Neural crest cell (in vitro differentiated cells): ENCODE measurements at regions not wholly inside any gene's neighbourhood (a gene's known extent, or its start where the extent isn't known, plus 50 kb on each side); places are given as distances from the start of the nearest gene placed in this dataset.

Source experiments
- DNase-seq: peaks from one replicate; pipeline ENCODE4 v3.0.0; 2021; ENCODE audit warnings: low read depth, mixed read lengths, low spot score
- H3K27ac Mint-ChIP-seq: one replicate; pipeline ENCODE4 v1.8.0; 2021; ENCODE audit warnings: mild to moderate bottlenecking, mixed read lengths; ENCODE audit not compliant: unreplicated experiment
- H3K27me3 Mint-ChIP-seq: 2 replicates; pipeline ENCODE4 v1.8.0; 2021; ENCODE audit warnings: low read depth, mild to moderate bottlenecking, mixed read lengths
- H3K36me3 Mint-ChIP-seq: 2 replicates; pipeline ENCODE4 v1.8.0; 2021; ENCODE audit warnings: low read depth, mild to moderate bottlenecking, mixed read lengths
- H3K4me1 Mint-ChIP-seq: 2 replicates; pipeline ENCODE4 v1.8.0; 2021; ENCODE audit warnings: mixed read lengths
- H3K4me3 Mint-ChIP-seq: one replicate; pipeline ENCODE4 v1.8.0; 2021; ENCODE audit warnings: mild to moderate bottlenecking, mixed read lengths
- H3K9me3 Mint-ChIP-seq: 2 replicates; pipeline ENCODE4 v1.8.0; 2021; ENCODE audit warnings: mixed read lengths
- TF ChIP-seq, protein P1 (sequence below): fragments of 200-600 bp; sonication (generic); conservative IDR thresholded peaks from 2 replicates; pipeline ENCODE4 v1.5.0; 2021; ENCODE audit warnings: antibody characterized with exemption, mild to moderate bottlenecking

DNA sequence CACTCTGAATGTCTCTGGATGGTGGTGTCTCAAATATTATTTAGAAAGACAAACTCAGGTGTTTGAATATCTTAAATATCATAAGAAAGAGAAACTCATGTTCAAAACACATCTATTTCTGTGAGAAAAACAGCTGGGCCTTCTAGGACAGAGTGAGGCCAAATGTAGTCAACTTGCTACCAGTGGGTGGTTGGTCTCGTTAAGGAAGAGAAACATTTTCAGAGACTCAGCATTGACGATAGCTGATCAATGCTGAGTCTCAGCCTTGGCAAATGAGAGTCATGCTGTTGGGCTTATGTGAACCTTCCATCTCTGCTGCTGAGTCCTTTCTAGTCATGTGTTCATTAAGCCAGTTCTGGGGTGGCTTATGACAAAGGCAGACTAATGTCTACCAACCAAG is 418.0 kb downstream of the CETN3 start:
- peaks cover 3% of the 10 kb centered on the region for H3K36me3 Mint-ChIP-seq
- DNase-seq = no peak
- H3K9me3 Mint-ChIP-seq = peaks cover 4% of the 10 kb centered on the region
- TF ChIP-seq, protein P1, sequence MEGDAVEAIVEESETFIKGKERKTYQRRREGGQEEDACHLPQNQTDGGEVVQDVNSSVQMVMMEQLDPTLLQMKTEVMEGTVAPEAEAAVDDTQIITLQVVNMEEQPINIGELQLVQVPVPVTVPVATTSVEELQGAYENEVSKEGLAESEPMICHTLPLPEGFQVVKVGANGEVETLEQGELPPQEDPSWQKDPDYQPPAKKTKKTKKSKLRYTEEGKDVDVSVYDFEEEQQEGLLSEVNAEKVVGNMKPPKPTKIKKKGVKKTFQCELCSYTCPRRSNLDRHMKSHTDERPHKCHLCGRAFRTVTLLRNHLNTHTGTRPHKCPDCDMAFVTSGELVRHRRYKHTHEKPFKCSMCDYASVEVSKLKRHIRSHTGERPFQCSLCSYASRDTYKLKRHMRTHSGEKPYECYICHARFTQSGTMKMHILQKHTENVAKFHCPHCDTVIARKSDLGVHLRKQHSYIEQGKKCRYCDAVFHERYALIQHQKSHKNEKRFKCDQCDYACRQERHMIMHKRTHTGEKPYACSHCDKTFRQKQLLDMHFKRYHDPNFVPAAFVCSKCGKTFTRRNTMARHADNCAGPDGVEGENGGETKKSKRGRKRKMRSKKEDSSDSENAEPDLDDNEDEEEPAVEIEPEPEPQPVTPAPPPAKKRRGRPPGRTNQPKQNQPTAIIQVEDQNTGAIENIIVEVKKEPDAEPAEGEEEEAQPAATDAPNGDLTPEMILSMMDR = no peak
- H3K27me3 Mint-ChIP-seq = no peaks in the 10 kb centered on the region
- H3K27ac Mint-ChIP-seq = no peak overlapping the region
- peaks cover 24% of the 10 kb centered on the region for H3K4me1 Mint-ChIP-seq
- no peak overlapping the region for H3K4me3 Mint-ChIP-seq

DNA sequence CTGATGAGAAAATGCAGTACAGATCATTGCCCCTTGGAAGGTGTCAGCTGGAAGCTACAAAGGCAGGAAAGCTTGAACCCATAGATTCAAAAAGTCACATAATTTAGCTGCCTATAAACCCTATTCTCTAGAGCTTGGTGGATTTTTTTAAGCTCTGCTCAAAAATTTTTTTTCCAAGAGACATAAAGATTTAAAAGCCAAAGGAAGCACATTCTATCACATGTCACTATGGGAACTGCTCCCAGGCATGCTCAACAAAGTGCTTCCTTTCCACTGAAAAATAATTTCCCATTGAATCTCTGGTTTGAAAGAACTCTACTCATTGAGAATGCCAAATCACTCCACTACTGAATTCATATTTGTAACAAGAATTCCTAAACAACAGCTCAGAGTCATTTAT is 419.8 kb downstream of the CETN3 start:
- TF ChIP-seq, protein P1 = no peak
- Mint-ChIP-seq H3K36me3 (peaks cover 3% of the 10 kb centered on the region), H3K27me3 (no peaks in the 10 kb centered on the region), H3K4me1 (peaks cover 24% of the 10 kb centered on the region), H3K27ac (no peak overlapping the region), H3K4me3 (no peak overlapping the region), H3K9me3 (peaks cover 4% of the 10 kb centered on the region)
- no peak for DNase-seq

DNA sequence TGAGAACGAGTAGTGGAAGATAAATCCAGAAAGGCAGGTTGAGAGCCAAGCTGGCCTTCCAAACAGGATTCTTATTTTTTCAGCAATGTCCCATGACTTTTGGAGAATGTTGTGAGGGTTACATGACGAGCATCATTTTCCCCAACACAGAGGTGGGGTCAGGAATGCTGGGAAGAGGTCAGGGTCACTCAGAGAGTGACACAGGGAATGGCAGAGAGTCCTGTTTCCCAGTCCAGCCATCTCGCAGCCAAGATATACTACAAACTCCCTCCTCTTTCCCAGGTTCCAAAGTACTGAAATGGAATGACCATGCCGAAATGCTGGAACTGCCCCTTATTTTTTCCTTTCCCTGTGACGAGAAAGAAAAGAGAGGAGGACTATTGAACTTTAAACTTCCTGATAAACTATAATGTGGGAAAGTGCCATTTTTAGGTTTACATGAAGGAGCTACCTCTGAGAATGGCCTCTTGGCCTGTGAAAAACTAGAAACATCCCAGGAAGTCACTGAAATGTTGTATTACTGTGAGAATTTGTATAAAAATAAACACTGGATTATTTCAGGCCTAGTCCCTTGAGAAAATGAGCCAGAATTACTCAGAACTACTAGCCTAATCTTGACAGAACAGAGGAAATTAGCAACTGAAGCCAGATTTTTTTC is 420.4 kb downstream of the CETN3 start:
- Mint-ChIP-seq H3K4me3 (no peak overlapping the region), H3K27me3 (no peaks in the 10 kb centered on the region), H3K4me1 (peaks cover 24% of the 10 kb centered on the region), H3K36me3 (peaks cover 3% of the 10 kb centered on the region), H3K27ac (peak overlapping the region; percentile 46), H3K9me3 (peaks cover 4% of the 10 kb centered on the region)
- TF ChIP-seq, protein P1 = no peak
- DNase-seq = no peak

DNA sequence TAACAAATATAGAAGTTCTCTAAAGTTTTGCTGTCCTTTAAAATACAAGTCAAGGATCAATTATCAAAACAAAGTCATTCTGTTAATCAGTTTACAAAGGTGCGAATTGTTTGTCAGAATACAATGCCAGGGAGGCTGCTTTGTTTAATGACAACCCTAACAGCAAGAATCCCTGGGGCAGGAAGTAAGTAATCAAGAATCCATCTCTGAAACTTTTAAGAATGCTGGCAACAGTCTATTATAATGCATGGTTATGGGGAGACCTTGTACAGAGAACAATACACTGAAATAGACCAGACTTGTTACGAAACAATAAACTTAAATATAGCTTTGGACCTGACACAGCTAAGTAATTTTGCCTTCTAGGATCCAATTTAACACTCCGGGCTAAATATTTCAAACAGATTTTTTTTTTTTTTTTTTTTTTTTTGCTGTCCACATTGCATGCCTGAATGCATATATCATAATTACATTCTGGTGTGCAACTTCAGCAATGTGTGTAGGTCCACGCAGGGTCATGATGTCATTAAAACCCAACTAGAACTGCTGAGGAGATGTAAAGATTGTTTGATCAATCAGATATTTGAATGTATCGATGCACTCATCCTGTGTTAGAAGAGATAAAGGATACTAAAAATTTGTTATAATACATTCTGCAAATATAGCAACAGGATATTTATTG is 421.3 kb downstream of the CETN3 start:
- no peak overlapping the region for H3K4me3 Mint-ChIP-seq
- TF ChIP-seq, protein P1 = no peak
- peaks cover 4% of the 10 kb centered on the region for H3K9me3 Mint-ChIP-seq
- H3K4me1 Mint-ChIP-seq = peaks cover 24% of the 10 kb centered on the region
- no peak overlapping the region for H3K27ac Mint-ChIP-seq
- H3K27me3 Mint-ChIP-seq = no peaks in the 10 kb centered on the region
- H3K36me3 Mint-ChIP-seq = peaks cover 3% of the 10 kb centered on the region
- DNase-seq = no peak

DNA sequence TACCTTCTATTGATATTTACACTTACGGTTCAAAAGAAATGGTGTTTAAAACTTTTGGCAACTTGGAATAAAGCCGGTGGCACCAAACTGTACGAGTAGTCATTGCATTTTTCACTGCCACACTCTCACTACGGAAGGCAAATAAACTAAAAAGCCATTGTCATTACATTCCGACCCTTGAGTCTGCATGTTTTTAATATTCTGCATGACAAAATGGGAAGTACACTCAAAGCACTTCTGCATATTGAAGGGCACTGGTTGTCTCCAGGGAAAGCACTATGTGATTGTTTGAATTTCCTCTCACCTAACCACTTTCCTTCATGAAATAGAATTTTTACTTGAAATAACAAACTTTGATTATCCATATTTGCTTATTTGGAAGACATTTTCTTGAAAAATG is 426.3 kb downstream of the CETN3 start:
- H3K9me3 Mint-ChIP-seq = no peaks in the 10 kb centered on the region
- no peak for DNase-seq
- H3K36me3 Mint-ChIP-seq = no peaks in the 10 kb centered on the region
- no peak overlapping the region for H3K4me3 Mint-ChIP-seq
- TF ChIP-seq, protein P1 = no peak
- H3K27me3 Mint-ChIP-seq = no peaks in the 10 kb centered on the region
- peaks cover 3% of the 10 kb centered on the region for H3K4me1 Mint-ChIP-seq
- H3K27ac Mint-ChIP-seq = no peak overlapping the region
